H1 (cell line): ENCODE measurements at regions not wholly inside any gene's neighbourhood (a gene's known extent, or its start where the extent isn't known, plus 50 kb on each side); places are given as distances from the start of the nearest gene placed in this dataset.

Experiments
- CTCF ChIA-PET: fragments of 300-600 bp; sonication (Branson Sonifier 250); formaldehyde crosslinking; loops from one replicate; lab custom pipeline; 2021; ENCODE audit not compliant: partially characterized antibody; lab: Charles Lee
- POLR2A ChIA-PET: fragments of 300-600 bp; sonication (Branson Sonifier 250); formaldehyde crosslinking; loops from one replicate; lab custom pipeline; 2021; ENCODE audit warnings: inconsistent platforms; ENCODE audit not compliant: partially characterized antibody; lab: Charles Lee
- DNase-seq, 2 experiments: peaks; one replicate each; pipeline versions ENCODE4 v3.0.0 to v3.0.0-alpha.2; 2010 to 2022; ENCODE audit warnings: low spot score in 2 of 2, low read depth in 1 of 2, mixed read lengths in 1 of 2
- FAIRE-seq: peaks from 2 replicates; lab custom pipeline; 2011; peaks lifted over from hg19 to GRCh38; lab: Jason Lieb, UNC
- H2AFZ ChIP-seq: 2 replicates; pipeline ENCODE4 v1.8.1; 2012; ENCODE audit warnings: low read length, inconsistent platforms
- H2AK5ac ChIP-seq: 2 replicates; pipeline ENCODE4 v1.6.1; 2013; ENCODE audit warnings: low read depth, low read length
- H2BK120ac ChIP-seq: replicated peaks from 2 replicates; pipeline ENCODE3; 2013; ENCODE audit warnings: low read depth, low read length, inconsistent platforms
- H2BK12ac ChIP-seq: 2 replicates; pipeline ENCODE4 v1.6.1; 2013; ENCODE audit warnings: low read depth, low read length
- H2BK15ac ChIP-seq: 2 replicates; pipeline ENCODE4 v1.6.1; 2013; ENCODE audit warnings: low read length
- H2BK20ac ChIP-seq: 2 replicates; pipeline ENCODE4 v1.6.1; 2013; ENCODE audit warnings: low read length
- H2BK5ac ChIP-seq: 2 replicates; pipeline ENCODE4 v1.6.1; 2013; ENCODE audit warnings: low read depth, low read length
- H3K14ac ChIP-seq: 2 replicates; pipeline ENCODE4 v1.6.1; 2013; ENCODE audit warnings: inconsistent platforms; ENCODE audit not compliant: insufficient read length
- H3K18ac ChIP-seq: 2 replicates; pipeline ENCODE4 v1.6.1; 2013; ENCODE audit warnings: low read length; ENCODE audit errors: extremely low read depth
- H3K23ac ChIP-seq: 2 replicates; pipeline ENCODE4 v1.6.1; 2013; ENCODE audit warnings: inconsistent platforms; ENCODE audit not compliant: insufficient read length
- H3K23me2 ChIP-seq: 2 replicates; pipeline ENCODE4 v1.6.1; 2013; ENCODE audit warnings: low read depth, low read length
- H3K27ac ChIP-seq: 2 replicates; pipeline ENCODE4 v1.6.1; 2011; ENCODE audit warnings: low read depth, low read length, inconsistent platforms
- H3K27me3 ChIP-seq, 4 experiments: replicated peaks in 1 of 4; 1 replicate in 1 of 4; 2 replicates in 3 of 4; pipeline versions ENCODE4 v1.6.1 to v1.8.1; 2011 to 2013; ENCODE audit warnings: low read length in 3 of 4, mild to moderate bottlenecking in 3 of 4, inconsistent platforms in 2 of 4, mixed read lengths in 2 of 4, moderate library complexity in 1 of 4; ENCODE audit not compliant: control insufficient read depth in 3 of 4, insufficient read depth in 3 of 4; ENCODE audit errors: extremely low read depth in 1 of 4
- H3K36me3 ChIP-seq, 4 experiments: 2 replicates each; pipeline versions ENCODE4 v1.6.1 to v1.8.1; 2011 to 2013; ENCODE audit warnings: mild to moderate bottlenecking in 4 of 4, low read length in 3 of 4, moderate library complexity in 2 of 4, control low read depth in 1 of 4, inconsistent platforms in 1 of 4; ENCODE audit not compliant: insufficient read depth in 4 of 4, control insufficient read depth in 2 of 4
- H3K4ac ChIP-seq: replicated peaks from 2 replicates; pipeline ENCODE3; 2013; ENCODE audit warnings: low read length, low read depth, mixed read lengths, inconsistent platforms; ENCODE audit not compliant: insufficient read length
- H3K4me1 ChIP-seq, 4 experiments: replicated peaks in 1 of 4; 1 replicate in 1 of 4; 2 replicates in 3 of 4; pipeline versions ENCODE4 v1.6.1 to v1.8.1; 2011 to 2013; ENCODE audit warnings: low read length in 3 of 4, inconsistent platforms in 2 of 4, mixed read lengths in 1 of 4; ENCODE audit not compliant: insufficient read depth in 4 of 4, control insufficient read depth in 3 of 4
- H3K4me2 ChIP-seq, 2 experiments: 2 replicates each; pipeline versions ENCODE4 v1.6.1 to v1.8.1; 2011 to 2013; ENCODE audit warnings: low read depth in 2 of 2, low read length in 2 of 2, control low read depth in 1 of 2, inconsistent platforms in 1 of 2, mild to moderate bottlenecking in 1 of 2; ENCODE audit not compliant: insufficient read depth in 1 of 2
- H3K4me3 ChIP-seq, 4 experiments: fragments of 200-600, 300-600 bp in 1 of 4; sonication (generic), shearing (Covaris generic), sonication (Bioruptor Twin) in 1 of 4; 2 replicates each; pipeline versions ENCODE4 v1.5.1 to v1.8.1; 2011 to 2016; ENCODE audit warnings: low read length in 4 of 4, low read depth in 3 of 4, control low read depth in 2 of 4, inconsistent platforms in 2 of 4, mild to moderate bottlenecking in 2 of 4, mixed read lengths in 1 of 4, moderate library complexity in 1 of 4; ENCODE audit not compliant: insufficient read depth in 2 of 4; ENCODE audit errors: extremely low read depth in 1 of 4
- H3K56ac ChIP-seq: replicated peaks from 2 replicates; pipeline ENCODE3; 2013; ENCODE audit warnings: low read depth, mild to moderate bottlenecking, mixed read lengths, low read length, inconsistent platforms; ENCODE audit not compliant: insufficient read length
- H3K79me1 ChIP-seq: 2 replicates; pipeline ENCODE4 v1.6.1; 2013; ENCODE audit warnings: low read depth, low read length, control low read depth
- H3K79me2 ChIP-seq, 2 experiments: 2 replicates each; pipeline versions ENCODE4 v1.6.1 to v1.8.1; 2012 to 2013; ENCODE audit warnings: low read length in 2 of 2, mild to moderate bottlenecking in 2 of 2, inconsistent platforms in 1 of 2; ENCODE audit not compliant: insufficient read depth in 2 of 2, control insufficient read depth in 1 of 2
- H3K9ac ChIP-seq, 4 experiments: replicated peaks in 1 of 4; 1 replicate in 1 of 4; 2 replicates in 3 of 4; pipeline versions ENCODE4 v1.6.1 to v1.8.1; 2011 to 2013; ENCODE audit warnings: low read depth in 3 of 4, low read length in 3 of 4, control low read depth in 2 of 4, mild to moderate bottlenecking in 2 of 4, moderate library complexity in 2 of 4, inconsistent platforms in 1 of 4; ENCODE audit errors: extremely low read depth in 1 of 4
- H3K9me3 ChIP-seq, 2 experiments: 2 replicates each; pipeline versions ENCODE4 v1.6.1 to v1.8.1; 2012 to 2013; ENCODE audit warnings: mild to moderate bottlenecking in 2 of 2, moderate library complexity in 2 of 2, control low read depth in 1 of 2, inconsistent platforms in 1 of 2, low read depth in 1 of 2, low read length in 1 of 2, mixed read lengths in 1 of 2; ENCODE audit not compliant: insufficient read depth in 2 of 2
- H4K20me1 ChIP-seq, 2 experiments: replicated peaks in 1 of 2; 2 replicates each; pipeline versions ENCODE3 to v1.8.1; 2011 to 2013; ENCODE audit warnings: inconsistent platforms in 2 of 2, low read length in 2 of 2, mild to moderate bottlenecking in 1 of 2; ENCODE audit not compliant: insufficient read depth in 2 of 2, control insufficient read depth in 1 of 2
- H4K5ac ChIP-seq: 2 replicates; pipeline ENCODE4 v1.6.1; 2013; ENCODE audit warnings: low read length, low read depth, mixed read lengths, inconsistent platforms; ENCODE audit not compliant: insufficient read length
- H4K8ac ChIP-seq: 2 replicates; pipeline ENCODE4 v1.8.0; 2013; ENCODE audit warnings: mild to moderate bottlenecking, moderate library complexity, low read length, inconsistent platforms; ENCODE audit not compliant: insufficient read depth; ENCODE audit errors: extremely low read depth
- H4K91ac ChIP-seq: replicated peaks from 2 replicates; pipeline ENCODE3; 2013; ENCODE audit warnings: low read length, mixed read lengths, inconsistent platforms; ENCODE audit not compliant: insufficient read length
- FOSL1 ChIP-seq: IDR thresholded peaks from 2 replicates; pipeline ENCODE4 v1.6.1; 2011; ENCODE audit warnings: mild to moderate bottlenecking, low read depth, low read length, moderate library complexity; ENCODE audit not compliant: insufficient read depth
- SUZ12 ChIP-seq: fragments of 200-600 bp; sonication (generic); IDR thresholded peaks from 2 replicates; pipeline ENCODE4 v1.6.1; 2012; ENCODE audit warnings: mild to moderate bottlenecking, inconsistent platforms, low read length, moderate library complexity, mixed read lengths
- WGBS, 2 experiments: shearing (Covaris generic) in 1 of 2; methylation state at CpG; one replicate each; pipeline versions ENCODE4 v1.1.6 to v1.1.7; 2013 to 2015; ENCODE audit warnings: low lambda C conversion rate in 2 of 2, mixed read lengths in 2 of 2, inconsistent platforms in 1 of 2, low coverage in 1 of 2, missing lambda C conversion rate in 1 of 2; ENCODE audit not compliant: insufficient replicate concordance in 2 of 2, insufficient coverage in 1 of 2, insufficient read length in 1 of 2; ENCODE audit errors: extremely low coverage in 1 of 2, missing lambda C conversion rate in 1 of 2; 5-methylcytosine and 5-hydroxymethylcytosine counted together

GRCh38 chr10:3719024-3719843 is 65.8 kb downstream of the KLF6 start:
- H3K36me3 ChIP-seq: no peaks in the 10 kb centered on the region
- no peak overlapping the region for H3K18ac ChIP-seq
- no peak overlapping the region for H2AFZ ChIP-seq
- H3K4me1 ChIP-seq: no peaks in the 10 kb centered on the region
- no peak overlapping the region for H3K4ac ChIP-seq
- H3K79me1 ChIP-seq: no peaks in the 10 kb centered on the region
- no peak overlapping the region for H4K5ac ChIP-seq
- TF ChIP-seq FOSL1 (no peak), SUZ12 (no peak)
- H2BK15ac ChIP-seq: no peak overlapping the region
- H4K91ac ChIP-seq: no peak overlapping the region
- no peak overlapping the region for H3K4me3 ChIP-seq
- no peak overlapping the region for H3K4me2 ChIP-seq
- no peak overlapping the region for H2BK5ac ChIP-seq
- FAIRE-seq (no peak), DNase-seq (no peak)
- H4K8ac ChIP-seq: no peak overlapping the region
- no peaks in the 10 kb centered on the region for H3K79me2 ChIP-seq
- H3K56ac ChIP-seq: no peak overlapping the region
- H2BK120ac ChIP-seq: no peak overlapping the region
- no peaks in the 10 kb centered on the region for H3K9me3 ChIP-seq
- H3K27ac ChIP-seq: no peak overlapping the region
- ChIA-PET CTCF (no interaction called here), POLR2A (no interaction called here)
- 93% methylated on average over 17 of the region's 17 CpGs; no CpG with 5 or more reads in 1 of the 2 experiments for WGBS, 2 experiments
- H4K20me1 ChIP-seq: no peaks in the 10 kb centered on the region
- H3K23ac ChIP-seq: no peak overlapping the region
- no peak overlapping the region for H2BK20ac ChIP-seq
- no peak overlapping the region for H3K9ac ChIP-seq
- no peaks in the 10 kb centered on the region for H3K27me3 ChIP-seq
- H2AK5ac ChIP-seq: no peak overlapping the region
- no peak overlapping the region for H3K14ac ChIP-seq
- H2BK12ac ChIP-seq: no peak overlapping the region
- H3K23me2 ChIP-seq: no peaks in the 10 kb centered on the region
